NK-92 treated with Interleukin-12 subunit alpha and Interleukin-12 subunit beta, amount 100 ng/mL, for 24 hours (cell line): ENCODE measurements at regions not wholly inside any gene's neighbourhood (a gene's known extent, or its start where the extent isn't known, plus 50 kb on each side); places are given as distances from the start of the nearest gene placed in this dataset.
"Not testable (repeated sequence)": the region's sequence is repeated elsewhere in the genome, so short reads cannot be mapped to it uniquely, and the experiment has no call there.

Experiments used
- DNase-seq: peaks from one replicate; lab custom pipeline; 2025; lab: John Stamatoyannopoulos, UW

DNA sequence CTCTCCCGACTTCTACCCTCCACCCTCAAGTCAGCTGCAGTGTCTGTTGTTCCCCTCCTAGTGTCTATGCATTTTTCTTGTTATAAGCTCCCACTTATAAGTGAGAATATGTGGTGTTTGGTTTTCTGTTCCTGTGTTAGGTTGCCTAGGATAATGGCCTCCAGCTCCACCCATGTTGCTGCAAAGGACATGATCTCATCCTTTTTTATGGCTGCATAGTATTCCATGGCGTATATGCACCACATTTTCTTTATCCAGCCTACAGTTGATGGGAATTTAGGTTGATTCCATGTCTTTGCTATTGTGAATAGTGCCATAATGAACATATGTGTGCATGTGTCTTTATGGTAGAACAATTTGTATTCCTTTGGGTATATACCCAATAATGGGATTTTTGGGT is 80.7 kb downstream of the SPTSSA start:
- not testable (repeated sequence) for DNase-seq

GRCh38 chr14:34380471-34380845 is 81.6 kb downstream of the SPTSSA start:
- no peak for DNase-seq

- no peak for DNase-seq
Observed at GRCh38 chr14:34379816-34380470, 82.1 kb downstream of the SPTSSA start.

DNA sequence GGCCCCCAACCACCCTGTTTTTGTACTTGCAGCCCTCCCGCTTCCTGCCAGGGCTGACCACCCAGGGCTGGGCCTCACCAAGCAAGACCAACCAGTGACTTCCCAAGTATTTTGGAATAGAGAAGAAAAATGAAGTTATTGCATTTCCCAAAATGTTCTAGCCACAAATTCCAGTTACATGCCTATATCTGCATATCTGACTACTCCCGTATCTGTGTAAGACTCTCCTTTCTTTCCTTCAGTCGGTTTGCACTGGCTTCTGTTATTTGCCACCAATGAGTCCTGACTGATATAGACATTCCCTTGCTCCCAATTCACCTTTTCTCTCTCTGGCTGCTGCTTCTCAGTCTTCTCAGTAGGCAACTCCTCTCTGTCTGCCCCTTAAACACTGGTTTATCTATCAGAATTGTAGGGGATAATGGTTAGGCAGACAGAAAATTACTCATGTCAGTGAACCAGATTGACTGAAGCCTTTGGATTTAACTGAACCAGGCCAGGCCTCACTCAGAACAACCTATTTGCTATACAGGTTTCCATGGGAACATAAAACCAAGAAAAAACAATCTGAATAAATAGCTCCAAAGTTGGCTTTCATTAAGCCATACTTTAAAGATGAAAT is 85.3 kb downstream of the SPTSSA start:
- DNase-seq: no peak

GRCh38 chr14:34374998-34375740 is 86.9 kb downstream of the SPTSSA start:
- DNase-seq: no peak

GRCh38 chr14:34373191-34373590 is 88.8 kb downstream of the SPTSSA start:
- no peak for DNase-seq

DNA sequence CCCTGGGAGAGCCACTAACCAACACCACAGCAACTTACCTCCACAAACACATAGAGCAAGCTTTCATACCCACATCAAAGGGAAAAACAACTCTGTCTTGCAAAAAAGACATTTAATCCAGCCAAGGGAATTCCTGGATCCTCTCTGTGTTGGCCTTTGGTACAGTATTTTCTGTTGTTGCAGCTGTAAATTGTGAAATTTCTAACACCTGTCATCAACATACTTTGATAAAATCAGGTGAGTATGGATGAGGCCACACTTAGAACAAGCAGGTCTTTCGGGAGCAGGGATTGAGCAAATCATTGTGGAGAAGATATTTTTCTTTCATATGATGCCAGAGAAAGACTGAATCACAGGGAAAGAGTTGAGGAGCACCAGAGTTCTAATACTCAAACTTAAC is 89.3 kb downstream of the SPTSSA start:
- DNase-seq: no peak

- no peak for DNase-seq
Observed at GRCh38 chr14:34369648-34370030, 92.4 kb downstream of the SPTSSA start.

DNA sequence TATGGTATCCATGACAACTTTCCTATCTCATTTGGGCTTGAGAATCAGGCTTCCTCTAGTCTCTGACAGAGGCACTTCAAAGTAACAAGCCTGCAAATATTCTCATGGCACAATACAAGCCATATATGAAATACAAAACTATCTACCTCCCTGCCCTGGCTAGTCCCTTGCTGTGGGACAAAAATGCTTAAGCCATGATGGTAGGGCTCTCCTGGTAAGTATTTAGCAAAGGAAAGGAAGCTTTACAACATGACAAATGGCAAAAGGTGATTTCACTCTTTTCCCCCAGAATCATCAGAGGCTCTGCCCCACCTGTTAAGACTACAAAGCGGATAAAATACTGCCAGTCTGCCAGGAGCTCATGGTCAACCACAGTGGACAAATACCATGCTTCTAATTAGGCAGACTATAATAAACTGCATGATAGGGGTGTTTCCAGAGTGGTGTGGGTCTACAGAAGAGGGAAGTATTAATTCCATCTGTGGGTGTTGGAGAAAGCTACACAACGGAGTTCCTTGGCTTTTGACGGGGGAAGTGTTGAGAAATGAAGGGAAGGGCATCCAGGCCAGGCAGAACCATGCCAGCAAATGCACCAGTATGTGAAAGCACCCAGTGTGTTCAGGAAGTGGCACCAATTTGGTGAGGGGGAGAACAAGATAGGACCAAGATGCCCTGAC is 92.9 kb downstream of the SPTSSA start:
- DNase-seq: no peak

DNA sequence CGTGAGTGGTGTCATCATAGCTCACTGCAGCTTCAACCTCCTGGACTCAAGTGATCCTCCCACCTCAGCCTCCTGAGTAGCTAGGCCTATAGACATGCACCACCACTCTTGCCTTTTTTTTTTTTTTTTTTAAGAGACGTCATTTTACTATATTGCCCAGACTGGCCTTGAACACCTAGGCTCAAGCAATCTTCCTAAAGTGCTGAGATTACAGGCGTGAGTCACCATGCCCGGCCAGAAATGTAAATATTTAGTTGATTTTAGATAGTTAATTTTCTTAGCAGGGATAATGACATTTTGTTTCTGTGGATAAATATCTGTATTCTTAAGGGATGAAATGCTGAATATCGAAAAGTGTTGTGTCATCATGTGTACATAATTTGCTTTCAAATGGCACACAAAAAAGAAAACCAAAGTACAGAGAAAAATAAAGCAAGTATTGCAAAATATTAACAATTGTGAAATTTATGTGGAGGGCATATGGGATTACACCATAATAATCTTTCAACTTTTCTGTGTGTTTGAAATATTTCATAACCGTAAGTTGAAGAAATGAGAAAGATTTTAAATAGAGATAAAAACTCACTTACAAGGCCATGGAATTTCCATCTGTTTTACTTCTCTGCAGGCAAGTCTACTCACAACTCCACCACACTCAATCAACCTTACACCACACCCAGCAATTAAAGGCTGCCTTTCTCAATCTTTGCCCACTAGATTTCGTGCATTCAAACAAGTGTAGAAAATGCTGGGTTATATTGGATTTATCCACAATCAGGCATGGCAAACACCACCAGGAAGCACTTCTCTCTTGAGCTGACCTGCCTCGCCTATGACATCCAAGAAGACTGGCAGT is 93.7 kb downstream of the SPTSSA start:
- no peak for DNase-seq

DNA sequence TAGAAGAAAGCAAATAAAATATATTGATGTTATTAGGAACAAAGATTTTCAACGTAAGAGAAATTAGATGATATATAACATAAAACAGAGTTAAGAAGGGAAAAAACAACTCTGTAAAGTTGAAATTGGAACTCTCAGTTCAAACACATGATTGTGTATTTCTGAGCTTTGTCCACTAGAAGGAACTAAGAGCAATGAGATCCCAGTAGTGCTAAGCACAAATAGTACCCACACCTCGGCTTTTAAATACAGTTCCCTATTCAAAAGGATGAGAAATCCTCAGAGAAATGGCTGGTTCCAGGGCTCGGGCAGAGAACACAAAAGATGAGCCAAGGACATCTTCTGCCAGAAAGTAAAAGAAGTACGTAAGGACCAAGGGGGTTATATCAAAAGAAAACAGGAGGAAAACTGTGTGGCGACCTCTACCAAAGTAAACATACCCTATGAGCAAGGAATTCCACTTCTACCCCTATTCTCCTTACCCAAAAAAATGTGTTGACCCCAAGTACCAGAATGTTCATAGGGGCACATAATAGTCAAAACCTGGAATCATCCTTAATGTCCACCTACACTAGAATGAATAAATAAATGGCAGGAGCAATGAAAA is 96.6 kb downstream of the SPTSSA start:
- DNase-seq: no peak

DNA sequence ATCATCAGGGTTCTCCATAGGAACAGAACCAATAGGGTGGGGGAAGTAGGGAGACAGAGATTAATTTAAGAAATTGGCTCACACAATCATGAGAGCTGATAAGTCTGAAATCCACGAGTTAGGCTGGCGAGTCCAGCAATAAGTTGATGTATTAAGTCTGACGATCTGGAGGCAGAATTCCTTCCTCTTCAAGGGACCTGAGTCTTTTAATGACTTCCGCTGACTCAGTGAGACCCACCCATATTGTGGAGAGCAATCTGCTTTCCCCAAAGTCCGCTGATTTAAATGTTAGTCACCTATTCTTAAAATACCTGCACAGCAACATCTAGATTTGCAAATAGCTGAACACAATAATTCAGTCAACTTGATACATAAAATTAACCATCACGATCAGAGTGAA is 97.8 kb downstream of the SPTSSA start:
- no peak for DNase-seq

DNA sequence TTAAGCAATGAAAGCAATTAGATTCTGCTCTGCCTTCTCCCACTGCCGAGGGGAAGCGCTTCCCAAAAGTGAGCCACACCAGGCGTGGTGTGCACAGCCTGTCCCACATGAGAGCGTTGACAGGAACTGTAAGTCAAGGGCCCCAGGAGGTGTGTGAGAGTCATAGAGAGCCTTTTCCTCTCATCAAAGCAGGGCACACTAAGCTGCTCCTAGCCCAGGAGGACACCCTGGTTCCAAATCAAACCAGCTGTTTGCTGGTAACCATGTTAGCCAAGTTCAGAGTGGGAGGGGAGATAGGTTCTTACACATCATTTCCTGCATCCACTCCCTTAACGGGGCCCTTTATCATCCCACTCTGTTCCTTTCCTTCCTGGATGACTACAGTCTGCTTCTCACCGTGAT is 98.3 kb downstream of the SPTSSA start:
- DNase-seq: no peak

DNA sequence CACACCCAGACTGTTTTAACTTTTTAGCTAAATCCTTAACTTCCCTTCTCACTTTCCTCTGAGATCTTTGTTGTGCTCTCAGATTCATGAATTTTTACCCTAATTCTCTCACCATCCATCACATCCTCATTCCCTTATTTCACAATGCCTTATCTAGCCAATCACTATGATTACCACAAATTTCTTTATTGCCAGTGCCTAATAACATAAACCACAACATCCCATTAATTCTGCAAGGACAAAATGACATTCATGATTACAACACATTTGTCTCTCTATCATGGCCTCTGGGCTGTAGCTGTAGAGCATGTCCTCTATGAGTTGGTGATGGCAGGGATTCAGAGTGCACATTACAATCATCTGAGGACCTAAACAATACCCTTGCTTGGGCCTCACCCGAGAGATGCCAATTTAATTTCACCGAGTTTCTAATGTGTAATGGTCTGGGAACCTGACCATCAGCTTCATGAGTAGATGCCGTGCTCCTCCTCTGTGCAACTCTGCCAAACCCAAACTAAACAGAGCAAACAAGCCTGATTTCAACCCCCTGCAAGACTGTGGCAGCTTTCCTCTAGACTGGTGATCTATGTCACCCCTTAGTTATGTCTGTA is 99.3 kb downstream of the SPTSSA start:
- no peak for DNase-seq

GRCh38 chr14:34361504-34362011 is 100.5 kb downstream of the SPTSSA start:
- DNase-seq: no peak

DNA sequence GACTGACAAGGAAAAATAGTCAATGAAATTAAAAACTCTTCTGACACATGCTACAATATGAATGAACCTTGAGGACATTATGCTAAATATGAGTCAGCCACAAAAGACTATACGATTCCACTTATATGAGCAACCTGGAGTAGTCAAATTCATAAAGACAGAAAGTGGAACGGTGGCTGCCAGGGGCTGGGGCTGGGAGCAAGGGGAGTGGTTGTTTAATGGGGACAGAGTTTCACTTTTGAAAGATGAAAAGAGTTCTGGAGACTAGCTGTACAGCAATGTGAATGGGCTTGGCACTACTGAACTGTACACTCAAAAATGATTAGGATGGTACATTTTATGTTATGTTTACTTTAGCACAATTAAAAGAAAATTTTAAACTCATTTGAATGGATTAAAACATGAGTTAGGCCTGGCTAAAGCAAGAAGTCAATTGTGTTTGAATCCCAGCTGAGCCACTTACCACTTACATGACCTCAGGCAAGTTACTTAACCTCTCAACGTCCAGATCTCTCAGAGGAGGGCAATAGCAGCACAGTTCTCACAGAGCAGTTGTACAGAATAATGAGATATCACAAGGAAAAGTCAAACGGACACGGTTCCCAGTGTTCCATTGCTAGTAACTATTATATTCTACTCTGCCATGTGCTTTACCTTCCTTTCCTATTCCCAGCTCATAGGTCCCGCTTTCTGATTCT is 102.5 kb downstream of the SPTSSA start:
- no peak for DNase-seq

- no peak for DNase-seq
Observed at GRCh38 chr14:34356264-34356654, 105.8 kb downstream of the SPTSSA start.

GRCh38 chr14:34355584-34356263 is 106.3 kb downstream of the SPTSSA start:
- DNase-seq: no peak

DNA sequence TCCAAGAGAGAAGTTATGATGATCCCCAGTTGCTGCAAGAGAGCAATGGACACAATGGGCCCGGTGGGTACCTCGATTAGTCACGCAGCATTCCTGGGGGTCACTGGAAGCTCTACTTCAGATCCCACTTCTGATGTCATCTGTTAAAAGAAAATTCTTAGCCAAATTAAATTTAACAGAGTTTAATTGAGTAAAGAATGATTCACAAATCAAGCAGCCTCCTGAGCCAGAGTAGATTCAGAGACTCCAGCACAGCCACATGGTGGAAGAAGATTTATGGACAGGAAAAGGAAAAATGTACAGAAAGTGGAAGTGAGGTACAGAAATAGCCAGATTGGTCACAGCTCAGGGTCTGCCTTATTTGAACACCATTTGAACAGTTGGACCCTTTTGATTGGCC is 107.5 kb downstream of the SPTSSA start:
- no peak for DNase-seq

DNA sequence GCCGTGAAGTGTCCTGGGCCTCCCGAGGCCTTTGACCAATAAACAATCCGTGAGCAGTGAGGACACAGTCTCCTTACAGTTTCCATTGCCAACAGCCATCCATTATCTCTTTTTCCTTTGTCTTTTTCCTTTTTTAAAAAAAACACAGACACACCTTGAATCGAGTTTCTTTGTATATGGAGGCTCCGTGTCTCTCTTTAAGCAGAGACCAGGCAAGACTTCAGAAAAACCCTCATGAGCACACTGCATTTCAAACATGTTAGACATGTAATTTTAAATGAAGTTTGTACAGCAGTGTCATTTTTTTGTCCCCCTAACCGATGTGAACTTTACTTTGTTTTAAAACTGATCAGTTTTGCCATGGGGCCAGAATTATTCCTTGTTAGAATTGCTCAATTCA is 111.1 kb downstream of the SPTSSA start:
- no peak for DNase-seq
